DMS114 treated with DMSO at 0.1 percent for 48 hours (cell line): ENCODE measurements at regions not wholly inside any gene's neighbourhood (a gene's known extent, or its start where the extent isn't known, plus 50 kb on each side); places are given as distances from the start of the nearest gene placed in this dataset.
"Not testable (repeated sequence)": the region's sequence is repeated elsewhere in the genome, so short reads cannot be mapped to it uniquely, and the experiment has no call there.

ENCODE experiments used
- DNase-seq: peaks from one replicate; lab custom pipeline; 2025; ENCODE audit not compliant: unreplicated experiment; lab: John Stamatoyannopoulos, UW

DNA sequence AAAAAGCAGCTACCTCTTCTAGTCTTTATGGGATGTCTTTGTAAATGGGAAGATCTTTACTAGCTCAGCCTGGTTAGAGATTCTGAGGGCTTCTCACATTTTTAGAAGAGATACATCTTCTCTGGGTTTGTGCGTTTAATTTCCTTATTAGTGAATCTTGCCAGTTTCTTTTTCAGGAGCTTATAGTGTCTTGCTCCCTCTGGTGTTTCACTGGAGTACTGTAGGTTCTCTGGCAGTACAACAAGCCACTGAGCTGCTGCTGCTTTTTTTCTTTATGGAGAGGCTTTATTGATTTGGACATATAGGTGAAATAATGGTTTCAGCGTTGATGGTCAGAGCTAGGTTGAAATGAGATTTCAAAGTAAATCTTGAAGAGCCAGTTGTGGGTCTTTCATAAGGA, 82.9 kb downstream of the LAS1L start:
- peak; percentile 27 for DNase-seq

DNA sequence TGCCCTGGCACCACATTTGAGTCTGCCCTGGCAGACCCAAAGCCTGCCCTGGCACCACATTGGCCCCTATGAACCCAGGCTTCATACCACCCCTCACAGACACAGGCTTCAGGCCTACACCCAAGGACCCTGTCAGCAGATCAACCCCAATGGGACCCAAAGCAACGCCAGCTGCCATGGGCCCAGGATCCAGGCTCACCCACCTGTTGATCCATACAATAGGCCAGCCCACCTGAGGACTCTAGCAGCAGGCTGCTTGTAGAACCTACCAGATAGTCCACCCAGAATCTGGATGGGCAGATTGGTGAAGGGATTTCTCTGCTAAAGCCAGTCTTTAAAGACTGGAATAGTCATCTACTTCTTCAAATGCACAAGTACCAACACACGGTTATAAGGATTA, 114.4 kb downstream of the LAS1L start:
- no peak for DNase-seq

DNA sequence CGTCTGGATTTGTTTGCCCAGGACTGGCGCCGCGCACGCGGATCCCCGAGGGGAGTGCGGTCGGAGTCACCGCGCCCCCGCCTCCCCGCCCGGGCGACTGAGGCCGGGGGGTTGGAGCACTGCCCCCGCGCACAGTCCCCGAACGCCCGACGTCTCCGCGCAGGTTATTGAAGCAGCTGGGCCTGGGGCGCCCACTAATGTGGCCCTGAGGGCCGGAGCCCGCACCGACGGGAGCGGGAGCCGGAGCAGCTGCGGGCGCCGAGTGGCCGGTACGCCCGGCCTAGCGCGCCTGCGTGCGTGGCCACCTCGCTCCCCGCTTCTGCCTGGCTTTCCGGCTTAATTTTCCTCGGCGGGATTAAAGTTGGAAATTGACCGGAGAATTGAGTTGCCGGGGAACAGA, 126.9 kb downstream of the LAS1L start:
- DNase-seq, result not testable (repeated sequence)

DNA sequence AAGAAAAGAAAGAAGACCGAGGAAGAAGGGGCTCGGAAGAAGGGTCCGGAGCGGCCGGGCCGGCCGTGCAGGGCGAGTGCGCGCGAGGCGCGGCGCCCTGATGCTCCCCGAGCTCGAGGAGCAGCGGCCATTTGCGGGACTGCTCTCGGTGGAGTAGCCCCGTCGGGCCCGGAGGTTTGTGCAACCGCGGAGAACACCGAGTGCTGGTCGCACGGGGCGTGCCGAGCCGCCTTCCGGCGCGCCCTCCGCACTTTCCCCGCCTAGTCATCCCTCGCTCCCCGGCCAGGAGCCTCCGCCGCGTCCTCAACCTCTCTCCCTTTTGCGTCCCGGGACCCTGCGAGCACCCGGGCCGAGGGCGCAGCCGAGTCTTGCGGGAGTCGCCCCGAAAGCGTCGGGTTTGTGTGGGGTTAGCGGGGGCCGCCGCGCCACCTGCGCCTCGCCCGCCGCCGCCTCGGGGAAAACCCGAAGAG, 127.4 kb downstream of the LAS1L start:
- no peak for DNase-seq

DNA sequence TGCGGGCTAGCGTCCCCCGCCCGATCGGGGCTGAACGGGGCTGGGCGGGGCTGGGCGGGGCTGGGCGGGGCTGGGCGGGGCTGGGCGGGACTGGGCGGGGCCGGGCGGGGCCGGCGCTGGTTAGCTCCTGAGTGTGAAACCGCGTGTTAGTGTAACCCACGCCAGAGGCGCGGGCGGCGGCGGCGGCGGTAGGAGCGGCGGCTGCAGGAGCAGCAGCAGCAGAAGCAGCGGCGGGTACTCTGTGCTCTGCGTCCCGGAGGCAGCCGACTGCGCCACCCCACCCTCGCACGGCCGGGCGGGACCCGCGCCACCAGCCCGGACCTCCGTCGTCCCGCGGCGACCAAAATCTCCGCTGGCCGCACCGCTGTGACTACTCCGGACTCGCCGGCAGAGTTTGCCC, 128.1 kb downstream of the LAS1L start:
- no peak for DNase-seq

DNA sequence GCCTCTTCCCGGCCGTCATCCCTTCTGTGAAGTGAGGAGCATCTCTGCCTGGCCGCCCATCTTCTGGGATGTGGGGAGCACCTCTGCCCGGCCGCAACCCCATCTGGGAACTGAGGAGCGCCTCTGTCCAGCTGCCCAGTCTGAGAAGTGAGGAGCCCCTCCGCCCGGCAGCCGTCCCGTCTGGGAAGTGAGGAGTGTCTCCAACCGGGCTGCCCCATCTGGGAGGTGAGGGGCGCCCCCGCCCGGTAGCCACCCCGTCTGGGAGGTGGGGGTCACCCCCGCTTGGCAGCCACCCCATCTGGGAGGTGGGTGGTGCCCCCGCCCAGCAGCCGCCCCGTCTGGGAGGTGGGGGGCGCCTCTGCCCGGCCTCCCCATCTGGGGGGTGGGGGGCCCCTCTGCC, 142.3 kb downstream of the LAS1L start:
- DNase-seq, result no peak

DNA sequence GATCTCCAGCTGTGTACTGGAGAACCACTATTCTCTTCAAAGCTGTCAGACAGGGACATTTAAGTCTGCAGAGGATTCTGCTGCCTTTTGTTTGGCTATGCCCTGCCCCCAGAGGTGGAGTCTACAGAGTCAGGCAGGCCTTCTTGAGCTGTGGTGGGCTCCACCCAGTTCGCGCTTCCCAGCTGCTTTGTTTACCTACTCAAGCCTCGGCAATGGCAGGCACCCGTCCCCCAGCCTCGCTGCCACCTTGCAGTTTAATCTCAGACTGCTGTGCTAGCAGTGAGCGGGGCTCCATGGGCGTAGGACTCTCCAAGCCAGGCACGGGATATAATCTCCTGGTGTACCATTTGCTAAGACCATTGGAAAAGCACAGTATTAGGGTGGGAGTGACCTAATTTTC, 145.5 kb downstream of the LAS1L start:
- not testable (repeated sequence) for DNase-seq
